Suprapubic skin (tissue), 4 donors: ENCODE measurements at regions not wholly inside any gene's neighbourhood (a gene's known extent, or its start where the extent isn't known, plus 50 kb on each side); places are given as distances from the start of the nearest gene placed in this dataset.
"Not testable (repeated sequence)": the region's sequence is repeated elsewhere in the genome, so short reads cannot be mapped to it uniquely, and the experiment has no call there.

Experiments used
- DNase-seq, 2 donors: peaks; one replicate each; pipeline ENCODE4 v3.0.0-alpha.2; 2019; ENCODE audit warnings: low spot score in 2 of 2
- H3K27ac ChIP-seq: fragments of 200-600 bp; sonication (generic); one replicate; pipeline ENCODE4 v1.5.1; 2019
- H3K27me3 ChIP-seq: fragments of 200-600 bp; sonication (generic); one replicate; pipeline ENCODE4 v1.5.1; 2019
- H3K36me3 ChIP-seq: fragments of 200-600 bp; sonication (generic); one replicate; pipeline ENCODE4 v1.5.1; 2019
- H3K4me1 ChIP-seq: fragments of 200-600 bp; sonication (generic); one replicate; pipeline ENCODE4 v1.5.1; 2019
- H3K4me3 ChIP-seq: fragments of 200-600 bp; sonication (generic); one replicate; pipeline ENCODE4 v1.5.1; 2019; ENCODE audit warnings: mild to moderate bottlenecking
- H3K9me3 ChIP-seq: fragments of 200-600 bp; sonication (generic); one replicate; pipeline ENCODE4 v1.5.1; 2019
- EP300 ChIP-seq: sonication (generic); formaldehyde crosslinking; IDR thresholded peaks from one replicate; pipeline ENCODE4 v1.6.1; 2017; ENCODE audit warnings: antibody characterized with exemption
- POLR2A ChIP-seq, 2 donors: fragments of 450-650 bp; IDR thresholded peaks; one replicate each; pipeline ENCODE4 v1.6.1; 2017; ENCODE audit warnings: antibody characterized with exemption in 2 of 2, mild to moderate bottlenecking in 2 of 2, moderate library complexity in 2 of 2
- POLR2AphosphoS5 ChIP-seq, 3 donors: sonication (generic); formaldehyde crosslinking; IDR thresholded peaks; one replicate each; pipeline ENCODE4 v1.6.1; 2017; ENCODE audit warnings: antibody characterized with exemption in 3 of 3
- WGBS: methylation state at CpG from one replicate; pipeline ENCODE4 v1.1.5; 2018; 5-methylcytosine and 5-hydroxymethylcytosine counted together
- TF ChIP-seq, protein P1 (sequence below), 2 donors: fragments of 200-600 bp in 1 of 2; fragments of 450-650 bp in 1 of 2; sonication (generic) in 1 of 2; IDR thresholded peaks; one replicate each; pipeline ENCODE4 v1.5.1; 2016 to 2019; ENCODE audit warnings: antibody characterized with exemption in 2 of 2, mild to moderate bottlenecking in 1 of 2, moderate library complexity in 1 of 2

DNA sequence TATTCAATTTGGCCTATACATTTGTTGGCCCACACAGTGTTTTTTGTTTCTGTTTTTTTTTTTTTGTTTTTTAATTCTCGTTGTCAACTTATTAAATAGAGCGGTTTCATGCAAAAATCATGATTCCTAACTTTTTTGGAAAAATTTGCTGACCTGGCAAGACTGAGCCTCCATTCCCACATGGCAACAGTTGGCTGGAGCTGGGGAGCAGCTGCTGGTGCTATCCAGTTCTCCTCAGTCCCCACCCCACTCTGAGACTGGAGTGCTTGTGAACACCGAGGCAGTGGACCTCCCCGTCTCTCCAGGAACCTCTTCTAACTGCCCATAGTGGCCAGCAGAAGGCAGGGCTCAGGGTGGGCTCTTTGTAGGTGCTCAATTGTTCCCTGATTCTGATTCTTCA is 95.7 kb upstream of the OTUD4 start:
- no peak for DNase-seq
- Histone ChIP-seq H3K4me1 (no peaks in the 10 kb centered on the region), H3K27me3 (no peaks in the 10 kb centered on the region), H3K27ac (no peak overlapping the region), H3K36me3 (no peaks in the 10 kb centered on the region), H3K4me3 (no peak overlapping the region), H3K9me3 (no peaks in the 10 kb centered on the region)
- WGBS, result 79% methylated on average over 4 of the region's 4 CpGs
- no peak for TF ChIP-seq POLR2AphosphoS5 (IDR thresholded peaks at IDR 0.05)
- TF ChIP-seq EP300, result no peak

DNA sequence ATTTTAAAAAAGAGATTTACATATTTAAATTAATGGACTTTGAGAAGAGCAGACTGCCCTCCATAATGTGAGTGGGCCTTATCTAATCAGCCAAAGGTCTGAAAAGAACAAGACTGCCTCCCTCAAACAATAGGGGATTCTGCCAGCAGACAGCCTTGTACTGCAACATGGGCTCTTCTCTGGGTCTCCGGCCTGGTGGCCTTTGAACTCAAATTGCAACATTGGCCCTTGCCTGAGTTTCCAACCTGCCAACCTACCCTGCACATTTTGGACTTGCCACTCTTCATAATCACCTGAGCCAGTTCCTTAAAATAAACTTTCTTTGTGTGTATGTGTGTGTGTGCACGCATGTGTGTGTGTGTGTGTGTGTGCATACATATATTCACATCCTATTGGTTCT is 90.8 kb upstream of the OTUD4 start:
- Histone ChIP-seq H3K4me3 (no peak overlapping the region), H3K27me3 (no peaks in the 10 kb centered on the region), H3K27ac (no peak overlapping the region), H3K9me3 (no peaks in the 10 kb centered on the region), H3K4me1 (no peaks in the 10 kb centered on the region), H3K36me3 (no peaks in the 10 kb centered on the region)
- no peak for TF ChIP-seq EP300
- TF ChIP-seq, protein P1, sequence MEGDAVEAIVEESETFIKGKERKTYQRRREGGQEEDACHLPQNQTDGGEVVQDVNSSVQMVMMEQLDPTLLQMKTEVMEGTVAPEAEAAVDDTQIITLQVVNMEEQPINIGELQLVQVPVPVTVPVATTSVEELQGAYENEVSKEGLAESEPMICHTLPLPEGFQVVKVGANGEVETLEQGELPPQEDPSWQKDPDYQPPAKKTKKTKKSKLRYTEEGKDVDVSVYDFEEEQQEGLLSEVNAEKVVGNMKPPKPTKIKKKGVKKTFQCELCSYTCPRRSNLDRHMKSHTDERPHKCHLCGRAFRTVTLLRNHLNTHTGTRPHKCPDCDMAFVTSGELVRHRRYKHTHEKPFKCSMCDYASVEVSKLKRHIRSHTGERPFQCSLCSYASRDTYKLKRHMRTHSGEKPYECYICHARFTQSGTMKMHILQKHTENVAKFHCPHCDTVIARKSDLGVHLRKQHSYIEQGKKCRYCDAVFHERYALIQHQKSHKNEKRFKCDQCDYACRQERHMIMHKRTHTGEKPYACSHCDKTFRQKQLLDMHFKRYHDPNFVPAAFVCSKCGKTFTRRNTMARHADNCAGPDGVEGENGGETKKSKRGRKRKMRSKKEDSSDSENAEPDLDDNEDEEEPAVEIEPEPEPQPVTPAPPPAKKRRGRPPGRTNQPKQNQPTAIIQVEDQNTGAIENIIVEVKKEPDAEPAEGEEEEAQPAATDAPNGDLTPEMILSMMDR (IDR thresholded peaks at IDR 0.05), result no peak
- no peak for TF ChIP-seq POLR2A (IDR thresholded peaks at IDR 0.05)
- TF ChIP-seq POLR2AphosphoS5 (IDR thresholded peaks at IDR 0.05), result no peak
- WGBS, result 46% methylated on average over 2 of the region's 2 CpGs
- no peak for DNase-seq

DNA sequence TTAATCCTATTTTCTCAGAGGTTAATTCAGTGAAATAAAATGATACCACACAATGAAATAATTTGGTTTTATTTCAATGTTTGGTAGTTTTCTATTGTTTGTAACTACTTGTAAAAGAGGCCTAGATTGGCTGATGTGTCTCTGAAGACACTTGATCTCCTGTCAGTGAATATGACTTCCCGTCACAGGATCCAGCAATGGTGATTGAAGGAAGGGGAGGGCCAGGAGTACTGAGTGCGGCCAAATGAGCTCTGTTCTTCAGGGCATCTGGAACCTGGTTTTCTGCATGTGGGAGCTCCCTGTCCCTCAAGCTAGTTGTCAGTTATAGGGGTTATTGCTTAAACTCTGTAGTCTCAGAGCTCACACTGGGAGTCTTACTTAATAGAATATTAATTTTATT is 86.5 kb upstream of the OTUD4 start:
- TF ChIP-seq, protein P1 (IDR thresholded peaks at IDR 0.05), result no peak
- TF ChIP-seq EP300 (no peak), POLR2AphosphoS5 (IDR thresholded peaks at IDR 0.05) (no peak), POLR2A (IDR thresholded peaks at IDR 0.05) (no peak)
- WGBS, result 36% methylated on average over 2 of the region's 2 CpGs

DNA sequence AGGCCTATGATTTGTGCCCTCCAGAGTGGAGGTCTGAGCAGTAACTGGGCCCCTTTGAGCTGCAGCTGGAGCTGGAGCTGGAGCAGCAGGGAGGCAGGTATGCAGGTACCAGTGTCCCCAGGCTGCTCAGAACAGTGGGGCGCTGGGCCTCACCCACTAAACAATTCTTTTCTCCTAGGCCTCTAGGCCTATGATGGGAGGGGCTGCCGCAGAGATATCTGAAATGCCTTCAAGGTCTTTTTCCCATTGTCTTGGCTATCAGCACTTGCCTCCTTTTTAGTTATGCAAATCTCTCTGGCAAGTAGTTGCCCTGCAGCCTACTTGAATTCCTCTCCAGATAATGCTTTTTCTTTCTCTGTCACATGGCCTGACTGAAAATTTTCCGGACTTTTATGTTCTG is 79.7 kb upstream of the OTUD4 start:
- WGBS, result 87% methylated on average over 3 of the region's 3 CpGs

More for the DNA sequence above, 86.5 kb upstream of the OTUD4 start:
- Histone ChIP-seq H3K4me3 (no peak overlapping the region), H3K36me3 (no peaks in the 10 kb centered on the region), H3K9me3 (no peaks in the 10 kb centered on the region), H3K27ac (no peak overlapping the region), H3K4me1 (no peaks in the 10 kb centered on the region), H3K27me3 (no peaks in the 10 kb centered on the region)
- no peak for DNase-seq

DNA sequence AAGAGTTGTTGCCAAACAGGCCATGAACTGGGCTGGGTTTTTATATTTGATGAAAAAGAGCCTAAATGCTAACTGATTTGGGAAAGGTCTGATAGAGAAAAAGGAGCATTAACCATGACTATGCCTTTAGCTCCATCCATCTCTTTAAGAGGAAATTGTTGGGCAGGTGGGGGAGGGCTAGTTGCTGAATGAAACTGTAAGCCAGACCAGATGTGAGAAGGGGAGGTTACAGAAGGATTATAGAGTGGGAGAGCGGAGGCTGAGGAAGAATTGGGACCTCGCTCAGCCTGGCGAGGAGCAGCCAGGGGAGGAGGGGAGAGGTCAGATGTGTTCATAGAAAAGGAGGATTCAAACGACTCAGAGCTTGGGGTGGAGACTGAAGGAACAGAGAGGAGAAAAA is 74.9 kb upstream of the OTUD4 start:
- not testable (repeated sequence) for H3K36me3 ChIP-seq, H3K27me3 ChIP-seq, H3K9me3 ChIP-seq, H3K4me3 ChIP-seq, DNase-seq, H3K27ac ChIP-seq, H3K4me1 ChIP-seq
- 78% methylated on average over 4 of the region's 4 CpGs for WGBS

More for the DNA sequence above, 79.7 kb upstream of the OTUD4 start:
- Histone ChIP-seq H3K27ac (no peak overlapping the region), H3K4me1 (no peaks in the 10 kb centered on the region), H3K9me3 (no peaks in the 10 kb centered on the region), H3K27me3 (no peaks in the 10 kb centered on the region), H3K4me3 (no peak overlapping the region), H3K36me3 (no peaks in the 10 kb centered on the region)
- no peak for TF ChIP-seq POLR2AphosphoS5 (IDR thresholded peaks at IDR 0.05)
- TF ChIP-seq, protein P1 (IDR thresholded peaks at IDR 0.05), result no peak
- DNase-seq, result no peak

DNA sequence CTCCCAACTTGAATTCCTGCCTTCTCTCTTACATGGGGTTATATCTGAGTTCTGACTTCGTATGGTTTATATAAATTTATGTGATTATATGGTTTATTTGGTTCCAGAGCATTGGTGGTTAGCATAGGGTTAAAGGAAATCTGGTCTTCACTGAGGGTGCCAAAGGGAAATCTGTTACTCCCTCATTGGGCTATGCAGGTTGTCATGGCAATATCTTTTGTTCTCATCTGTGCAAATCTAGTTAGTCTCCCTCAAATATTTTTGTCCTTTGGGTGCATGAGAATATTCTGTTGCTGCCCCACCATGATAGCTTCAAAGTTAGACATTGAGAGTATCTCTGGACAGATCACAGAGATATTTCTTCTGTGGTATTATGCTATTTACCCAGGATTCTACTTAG is 71.8 kb upstream of the OTUD4 start:
- no peak overlapping the region for H3K4me3 ChIP-seq
- H3K9me3 ChIP-seq, result no peaks in the 10 kb centered on the region
- 97% methylated on average over 1 of the region's 1 CpG for WGBS
- no peak for DNase-seq
- no peaks in the 10 kb centered on the region for H3K27me3 ChIP-seq
- no peak overlapping the region for H3K27ac ChIP-seq
- TF ChIP-seq, protein P1 (IDR thresholded peaks at IDR 0.05), result no peak
- no peak for TF ChIP-seq POLR2AphosphoS5 (IDR thresholded peaks at IDR 0.05)
- no peak for TF ChIP-seq POLR2A (IDR thresholded peaks at IDR 0.05)
- no peak for TF ChIP-seq EP300
- no peaks in the 10 kb centered on the region for H3K4me1 ChIP-seq
- no peaks in the 10 kb centered on the region for H3K36me3 ChIP-seq
